Fibroblast of villous mesenchyme (primary cell): ENCODE measurements at regions not wholly inside any gene's neighbourhood (a gene's known extent, or its start where the extent isn't known, plus 50 kb on each side); places are given as distances from the start of the nearest gene placed in this dataset.

Experiments
- DNase-seq: peaks from one replicate; pipeline ENCODE4 v3.0.0-alpha.2; 2010; ENCODE audit warnings: low read depth
- H3K4me3 ChIP-seq: 2 replicates; pipeline ENCODE4 v1.5.1; 2011; ENCODE audit warnings: low read depth, mild to moderate bottlenecking, low read length
- TF ChIP-seq, protein P1 (sequence below): IDR thresholded peaks from 2 replicates; pipeline ENCODE4 v1.5.1; 2012; ENCODE audit warnings: low read depth, mild to moderate bottlenecking, low read length; ENCODE audit not compliant: insufficient read depth

DNA sequence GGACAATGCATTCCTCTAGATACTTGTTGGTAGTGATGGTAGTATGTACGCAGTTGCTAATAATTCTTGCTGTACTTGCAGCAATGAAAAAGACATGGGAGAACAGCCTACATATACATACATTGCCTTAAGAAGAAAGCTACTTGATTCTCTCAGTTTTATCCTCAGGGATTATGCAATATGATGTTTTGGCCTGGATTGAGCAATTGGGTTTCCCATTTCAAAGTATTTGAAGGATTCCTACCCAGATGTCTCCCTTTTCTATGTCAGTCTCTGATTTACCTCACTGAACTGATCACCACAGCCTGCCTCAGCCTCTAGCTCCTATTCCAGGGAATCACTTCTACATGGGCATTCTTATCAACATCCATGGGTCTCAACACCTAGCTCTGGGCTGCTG lies 210.1 kb upstream of the CDH10 start:
- TF ChIP-seq, protein P1, sequence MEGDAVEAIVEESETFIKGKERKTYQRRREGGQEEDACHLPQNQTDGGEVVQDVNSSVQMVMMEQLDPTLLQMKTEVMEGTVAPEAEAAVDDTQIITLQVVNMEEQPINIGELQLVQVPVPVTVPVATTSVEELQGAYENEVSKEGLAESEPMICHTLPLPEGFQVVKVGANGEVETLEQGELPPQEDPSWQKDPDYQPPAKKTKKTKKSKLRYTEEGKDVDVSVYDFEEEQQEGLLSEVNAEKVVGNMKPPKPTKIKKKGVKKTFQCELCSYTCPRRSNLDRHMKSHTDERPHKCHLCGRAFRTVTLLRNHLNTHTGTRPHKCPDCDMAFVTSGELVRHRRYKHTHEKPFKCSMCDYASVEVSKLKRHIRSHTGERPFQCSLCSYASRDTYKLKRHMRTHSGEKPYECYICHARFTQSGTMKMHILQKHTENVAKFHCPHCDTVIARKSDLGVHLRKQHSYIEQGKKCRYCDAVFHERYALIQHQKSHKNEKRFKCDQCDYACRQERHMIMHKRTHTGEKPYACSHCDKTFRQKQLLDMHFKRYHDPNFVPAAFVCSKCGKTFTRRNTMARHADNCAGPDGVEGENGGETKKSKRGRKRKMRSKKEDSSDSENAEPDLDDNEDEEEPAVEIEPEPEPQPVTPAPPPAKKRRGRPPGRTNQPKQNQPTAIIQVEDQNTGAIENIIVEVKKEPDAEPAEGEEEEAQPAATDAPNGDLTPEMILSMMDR, result no peak
- peak; percentile 0 for DNase-seq
- H3K4me3 ChIP-seq, result no peak overlapping the region

GRCh38 chr5:24854350-24854749 lies 209.6 kb upstream of the CDH10 start:
- TF ChIP-seq, protein P1, result no peak

DNA sequence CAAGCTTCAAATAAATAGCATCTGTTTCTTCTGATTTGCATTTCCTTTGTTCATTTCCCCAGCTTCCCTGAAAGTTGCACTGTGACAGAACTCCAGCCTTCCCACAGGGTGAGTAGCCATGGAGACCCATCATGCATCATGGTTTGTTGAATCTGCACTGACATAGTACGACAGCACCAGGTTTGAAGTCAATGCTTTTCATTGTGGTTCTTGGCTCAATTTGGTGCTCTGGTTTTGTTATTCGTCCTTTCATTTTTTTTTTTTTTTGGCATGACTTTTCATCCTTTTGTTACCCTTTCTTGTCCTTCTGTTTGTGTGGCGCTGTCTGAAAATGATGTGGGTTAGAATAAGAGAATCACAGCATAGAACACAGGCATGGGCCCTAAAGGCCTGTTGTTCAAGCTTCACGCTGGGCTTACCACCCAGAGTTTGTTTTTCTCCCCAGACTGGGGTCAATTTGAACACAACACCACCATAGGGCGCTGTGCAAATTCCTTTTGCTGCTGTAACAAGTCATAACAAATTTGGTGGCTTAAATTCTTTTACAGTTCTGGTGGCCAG lies 206.2 kb upstream of the CDH10 start:
- TF ChIP-seq, protein P1, result no peak
- no peak overlapping the region for H3K4me3 ChIP-seq
- DNase-seq, result no peak

More at GRCh38 chr5:24854350-24854749, 209.6 kb upstream of the CDH10 start:
- DNase-seq, result no peak
- no peak overlapping the region for H3K4me3 ChIP-seq

DNA sequence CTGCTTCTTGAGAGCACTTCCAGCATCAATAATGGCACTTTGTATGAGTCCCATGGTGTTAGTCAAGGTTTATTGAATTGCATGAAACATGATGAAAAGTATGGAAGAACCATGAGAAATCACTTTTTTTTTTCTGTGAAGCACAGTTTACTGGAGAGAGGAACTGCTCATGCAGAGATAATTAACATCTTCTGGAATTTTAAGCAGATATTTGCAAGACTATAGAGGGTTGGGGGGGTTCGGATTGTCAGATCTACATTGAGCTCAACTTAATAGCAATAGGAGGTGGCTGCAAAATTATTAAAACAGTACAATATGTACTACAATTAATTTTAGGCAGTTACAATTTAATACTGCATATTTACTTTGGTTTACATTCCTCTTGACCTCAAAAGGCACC lies 204.4 kb upstream of the CDH10 start:
- no peak for DNase-seq
- H3K4me3 ChIP-seq, result no peak overlapping the region
- TF ChIP-seq, protein P1, result no peak

DNA sequence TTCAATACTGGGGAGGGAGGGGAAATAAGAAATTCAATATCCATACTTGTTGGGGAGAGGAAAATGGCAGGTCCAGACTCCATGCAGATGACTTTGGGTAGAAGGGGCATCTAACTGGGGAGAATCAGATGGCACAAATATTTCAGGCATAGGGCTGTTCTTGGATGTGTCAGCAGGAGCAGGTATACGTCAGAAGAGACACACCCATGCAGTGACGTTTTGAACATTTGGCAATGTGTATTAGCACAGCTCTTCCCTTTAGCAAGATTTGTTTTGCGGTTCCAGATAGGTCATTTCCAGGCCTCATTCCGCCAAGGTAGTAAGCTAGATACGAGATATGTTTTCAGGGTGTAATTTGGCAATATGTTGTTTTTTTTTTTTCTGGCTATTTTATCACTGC lies 187.2 kb upstream of the CDH10 start:
- no peak for DNase-seq
- no peak overlapping the region for H3K4me3 ChIP-seq
- TF ChIP-seq, protein P1, result no peak

GRCh38 chr5:24823625-24824024 lies 178.8 kb upstream of the CDH10 start:
- no peak for DNase-seq
- no peak overlapping the region for H3K4me3 ChIP-seq
- TF ChIP-seq, protein P1, result no peak

GRCh38 chr5:24819841-24820240 lies 175.1 kb upstream of the CDH10 start:
- no peak for DNase-seq
- H3K4me3 ChIP-seq, result no peak overlapping the region
- TF ChIP-seq, protein P1, result no peak
